Thyroid gland (tissue), 4 donors: ENCODE measurements at regions not wholly inside any gene's neighbourhood (a gene's known extent, or its start where the extent isn't known, plus 50 kb on each side); places are given as distances from the start of the nearest gene placed in this dataset.

ENCODE experiments used
- CTCF ChIP-seq, 6 experiments: fragments of 200-600 bp in 3 of 6; fragments of 450-650 bp in 3 of 6; sonication (generic) in 3 of 6; IDR thresholded peaks; one replicate each; pipeline ENCODE4 v1.5.1; 2016 to 2019; ENCODE audit warnings: antibody characterized with exemption in 6 of 6, mild to moderate bottlenecking in 2 of 6, inconsistent platforms in 1 of 6, moderate library complexity in 1 of 6
- POLR2A ChIP-seq, 2 donors: fragments of 450-650 bp; IDR thresholded peaks; one replicate each; pipeline ENCODE4 v1.6.1; 2017; ENCODE audit warnings: antibody characterized with exemption in 2 of 2, mild to moderate bottlenecking in 2 of 2, moderate library complexity in 1 of 2

GRCh38 chr1:43067977-43068751, 103.9 kb downstream of the EBNA1BP2 start:
- no peak for TF ChIP-seq CTCF (IDR thresholded peaks at IDR 0.05)
- no peak for TF ChIP-seq POLR2A (IDR thresholded peaks at IDR 0.05)
